Colonic mucosa (tissue), 4 donors: ENCODE measurements at regions not wholly inside any gene's neighbourhood (a gene's known extent, or its start where the extent isn't known, plus 50 kb on each side); places are given as distances from the start of the nearest gene placed in this dataset.

Experiments used
- DNase-seq: peaks from one replicate; pipeline ENCODE4 v3.0.0-alpha.2; 2020
- H3K27ac ChIP-seq: fragments of 200-600 bp; one replicate; pipeline ENCODE4 v1.8.0; 2021
- H3K27me3 ChIP-seq: fragments of 200-600 bp; one replicate; pipeline ENCODE4 v1.8.0; 2021
- H3K36me3 ChIP-seq: fragments of 200-600 bp; one replicate; pipeline ENCODE4 v1.8.0; 2021
- H3K4me1 ChIP-seq: fragments of 200-600 bp; one replicate; pipeline ENCODE4 v1.8.0; 2021; ENCODE audit warnings: mild to moderate bottlenecking
- H3K4me3 ChIP-seq: fragments of 200-600 bp; one replicate; pipeline ENCODE4 v1.8.0; 2021
- H3K9ac ChIP-seq, 2 donors: one replicate each; pipeline ENCODE4 v1.7.0; 2013; ENCODE audit warnings: control low read depth in 2 of 2, low read depth in 2 of 2, low read length in 2 of 2
- H3K9me3 ChIP-seq: fragments of 200-600 bp; one replicate; pipeline ENCODE4 v1.8.0; 2021
- intact Hi-C: fragments of 100-400 bp; cut with DNase I; formaldehyde crosslinking; loops from one replicate; pipeline ENCODE4 v1.14.1; 2022
- TF ChIP-seq, protein P1 (sequence below): fragments of 200-600 bp; IDR thresholded peaks from one replicate; pipeline ENCODE4 v1.8.0; 2022; ENCODE audit warnings: antibody characterized with exemption, mild to moderate bottlenecking
- donor health status: healthy.
- donor health status: DM: no; HTN: no; CAD: no.
- donor health status: DM: no; HTN: no; CAD: no.

DNA sequence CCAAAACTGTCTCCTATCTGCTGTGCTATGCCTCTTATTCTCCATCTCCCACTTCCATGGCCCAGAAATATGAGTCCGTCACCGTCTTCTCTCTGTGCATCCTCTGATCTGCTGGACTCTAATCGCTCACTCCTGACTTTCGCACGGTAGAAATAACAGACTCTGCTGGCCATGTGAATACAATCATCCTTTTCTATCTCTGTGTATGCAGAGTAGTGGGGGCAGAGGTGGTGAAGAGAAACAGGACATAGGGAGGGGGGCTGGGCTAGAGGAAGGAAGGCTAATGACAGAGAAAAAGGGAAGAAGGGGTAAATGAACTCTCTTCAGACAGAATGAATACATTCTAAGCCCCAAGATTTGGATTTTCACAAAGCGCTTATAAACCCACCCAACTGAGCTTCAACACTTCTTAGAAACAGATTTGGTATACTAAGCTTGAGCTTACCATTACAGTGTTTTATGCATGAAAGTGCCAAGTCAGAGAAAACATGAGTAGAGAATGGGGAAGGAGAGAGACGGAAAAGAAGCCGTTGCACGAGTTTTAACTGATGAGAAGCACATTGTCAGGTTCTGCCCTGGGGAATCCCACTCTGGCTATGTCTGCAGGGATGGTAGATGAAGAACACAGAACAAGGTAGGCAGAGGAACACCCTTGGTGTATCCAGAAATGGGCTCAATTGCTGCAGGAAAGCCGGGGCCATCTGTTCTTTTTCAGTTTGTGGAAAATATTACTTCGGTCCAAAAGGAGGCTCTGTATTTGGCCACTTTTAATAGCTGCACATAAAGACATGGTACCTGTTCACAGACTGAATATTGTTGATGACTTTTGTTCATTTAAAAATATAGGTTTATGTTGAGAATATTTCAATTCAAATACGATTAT is 324.7 kb downstream of the ETS1 start:
- no peaks in the 10 kb centered on the region for H3K36me3 ChIP-seq
- no peaks in the 10 kb centered on the region for H3K4me1 ChIP-seq
- intact Hi-C loops, result no loop called here
- no peaks in the 10 kb centered on the region for H3K27me3 ChIP-seq
- no peak overlapping the region for H3K9ac ChIP-seq
- TF ChIP-seq, protein P1, sequence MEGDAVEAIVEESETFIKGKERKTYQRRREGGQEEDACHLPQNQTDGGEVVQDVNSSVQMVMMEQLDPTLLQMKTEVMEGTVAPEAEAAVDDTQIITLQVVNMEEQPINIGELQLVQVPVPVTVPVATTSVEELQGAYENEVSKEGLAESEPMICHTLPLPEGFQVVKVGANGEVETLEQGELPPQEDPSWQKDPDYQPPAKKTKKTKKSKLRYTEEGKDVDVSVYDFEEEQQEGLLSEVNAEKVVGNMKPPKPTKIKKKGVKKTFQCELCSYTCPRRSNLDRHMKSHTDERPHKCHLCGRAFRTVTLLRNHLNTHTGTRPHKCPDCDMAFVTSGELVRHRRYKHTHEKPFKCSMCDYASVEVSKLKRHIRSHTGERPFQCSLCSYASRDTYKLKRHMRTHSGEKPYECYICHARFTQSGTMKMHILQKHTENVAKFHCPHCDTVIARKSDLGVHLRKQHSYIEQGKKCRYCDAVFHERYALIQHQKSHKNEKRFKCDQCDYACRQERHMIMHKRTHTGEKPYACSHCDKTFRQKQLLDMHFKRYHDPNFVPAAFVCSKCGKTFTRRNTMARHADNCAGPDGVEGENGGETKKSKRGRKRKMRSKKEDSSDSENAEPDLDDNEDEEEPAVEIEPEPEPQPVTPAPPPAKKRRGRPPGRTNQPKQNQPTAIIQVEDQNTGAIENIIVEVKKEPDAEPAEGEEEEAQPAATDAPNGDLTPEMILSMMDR, result no peak
- no peak overlapping the region for H3K4me3 ChIP-seq
- no peaks in the 10 kb centered on the region for H3K9me3 ChIP-seq
- no peak overlapping the region for H3K27ac ChIP-seq
- DNase-seq, result no peak

DNA sequence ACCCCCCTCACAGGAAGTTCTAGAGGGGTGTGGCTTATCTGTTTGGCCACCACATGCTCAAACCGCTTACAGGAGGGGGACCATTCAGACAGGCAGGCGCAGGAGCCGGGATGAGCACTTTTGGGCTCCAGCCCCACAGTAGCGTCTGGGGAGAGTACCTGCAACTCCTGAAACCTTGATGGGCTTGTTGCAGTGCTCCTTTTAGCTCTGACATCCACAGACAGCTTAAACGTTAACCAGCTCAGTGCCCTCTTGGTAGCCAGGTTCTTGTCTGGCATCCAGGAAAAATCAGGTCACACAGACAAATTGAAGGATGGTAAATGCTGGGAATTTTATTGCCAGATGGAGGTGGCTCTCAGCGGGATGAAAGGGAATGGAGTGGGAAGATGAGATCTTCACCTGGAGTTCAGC is 326.3 kb downstream of the ETS1 start:
- Histone ChIP-seq H3K27ac (no peak overlapping the region), H3K36me3 (no peaks in the 10 kb centered on the region)
- TF ChIP-seq, protein P1, result no peak

DNA sequence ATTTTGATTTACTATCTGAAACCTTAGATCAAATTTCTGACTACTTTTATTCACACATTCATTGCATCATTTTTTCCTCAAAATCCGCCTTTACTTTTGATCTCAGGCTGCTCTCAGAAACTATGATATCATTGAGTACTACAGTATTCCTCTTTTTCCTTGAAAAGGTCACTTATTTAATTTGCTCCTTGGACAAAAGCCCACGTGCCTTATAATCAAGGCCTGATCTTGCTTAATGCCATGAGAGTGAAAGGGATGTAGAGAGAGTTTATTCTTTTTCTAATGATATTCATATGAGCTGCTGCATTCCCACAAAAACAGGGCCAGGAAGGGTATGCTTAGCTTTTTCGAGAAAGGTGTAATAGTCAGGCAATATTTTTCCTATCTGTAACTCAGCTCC is 327.0 kb downstream of the ETS1 start:
- no peak for DNase-seq
- no peak overlapping the region for H3K27ac ChIP-seq
- intact Hi-C loops, result no loop called here
- TF ChIP-seq, protein P1, result no peak
- H3K4me3 ChIP-seq, result no peak overlapping the region
- H3K36me3 ChIP-seq, result no peaks in the 10 kb centered on the region
- no peak overlapping the region for H3K9ac ChIP-seq
- H3K27me3 ChIP-seq, result no peaks in the 10 kb centered on the region
- H3K4me1 ChIP-seq, result no peaks in the 10 kb centered on the region
- H3K9me3 ChIP-seq, result no peaks in the 10 kb centered on the region

More for the DNA sequence above, 326.3 kb downstream of the ETS1 start:
- H3K9me3 ChIP-seq, result no peaks in the 10 kb centered on the region
- H3K4me1 ChIP-seq, result no peaks in the 10 kb centered on the region
- no peak overlapping the region for H3K9ac ChIP-seq
- intact Hi-C loops, result no loop called here
- DNase-seq, result no peak
- H3K4me3 ChIP-seq, result no peak overlapping the region
- H3K27me3 ChIP-seq, result no peaks in the 10 kb centered on the region

DNA sequence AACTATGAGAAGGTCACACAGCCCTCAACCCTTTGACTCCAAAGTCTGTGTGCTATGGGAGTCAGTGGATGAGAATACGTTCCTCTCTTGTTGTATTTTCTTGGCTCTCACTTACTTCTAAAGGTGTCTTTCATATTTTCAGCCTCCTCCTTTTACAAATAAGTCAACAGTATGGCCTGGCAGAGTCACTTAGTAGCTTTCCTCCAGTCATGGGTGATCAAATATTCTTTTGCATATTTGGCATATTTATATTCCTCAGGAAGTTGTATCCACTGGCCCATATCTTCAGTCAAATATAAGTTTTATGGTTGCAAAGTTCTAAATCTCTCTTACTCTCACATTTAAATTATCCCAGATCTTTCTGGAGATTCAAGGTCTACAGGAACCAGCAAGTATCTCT is 327.5 kb downstream of the ETS1 start:
- Histone ChIP-seq H3K36me3 (no peaks in the 10 kb centered on the region), H3K9me3 (no peaks in the 10 kb centered on the region), H3K27ac (no peak overlapping the region), H3K9ac (no peak overlapping the region), H3K4me1 (no peaks in the 10 kb centered on the region), H3K27me3 (no peaks in the 10 kb centered on the region), H3K4me3 (no peak overlapping the region)
- no peak for DNase-seq
- intact Hi-C loops, result no loop called here
- TF ChIP-seq, protein P1, result no peak

DNA sequence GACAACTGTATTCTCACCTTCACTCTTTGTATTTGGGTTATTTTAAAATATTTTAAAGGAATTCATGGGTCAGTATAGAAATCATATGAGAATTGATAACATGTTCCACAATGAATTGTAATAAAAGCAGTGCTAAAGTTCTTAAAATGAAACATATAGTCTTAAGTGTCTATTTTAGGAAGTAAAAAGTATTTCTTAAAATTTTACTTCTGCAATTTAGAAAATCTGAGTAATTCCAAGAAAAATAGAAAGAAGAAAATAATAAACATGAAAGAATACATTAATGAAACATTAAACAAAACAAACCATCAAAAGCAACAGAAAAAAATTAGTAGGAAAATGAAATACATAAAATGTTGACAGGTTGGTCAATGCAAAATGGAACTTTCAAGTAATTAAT is 332.4 kb downstream of the ETS1 start:
- Histone ChIP-seq H3K4me1 (no peaks in the 10 kb centered on the region), H3K9me3 (no peaks in the 10 kb centered on the region), H3K36me3 (no peaks in the 10 kb centered on the region), H3K27ac (no peak overlapping the region), H3K9ac (no peak overlapping the region), H3K4me3 (no peak overlapping the region), H3K27me3 (no peaks in the 10 kb centered on the region)
- DNase-seq, result no peak
- intact Hi-C loops, result no loop called here
- TF ChIP-seq, protein P1, result no peak
